Skeletal muscle tissue (tissue), 3 donors: ENCODE measurements at regions not wholly inside any gene's neighbourhood (a gene's known extent, or its start where the extent isn't known, plus 50 kb on each side); places are given as distances from the start of the nearest gene placed in this dataset.

Experiments
- H3K27ac ChIP-seq: one replicate; pipeline ENCODE4 v1.7.0; 2013; ENCODE audit warnings: mild to moderate bottlenecking, low read depth, low read length, inconsistent platforms
- H3K27me3 ChIP-seq, 3 donors: one replicate each; pipeline ENCODE4 v1.7.0; 2013; ENCODE audit warnings: low read length in 3 of 3; ENCODE audit not compliant: control insufficient read depth in 3 of 3, insufficient read depth in 3 of 3
- H3K36me3 ChIP-seq, 3 donors: one replicate each; pipeline ENCODE4 v1.7.0; 2013; ENCODE audit warnings: low read length in 3 of 3; ENCODE audit not compliant: control insufficient read depth in 3 of 3, insufficient read depth in 3 of 3
- H3K4me1 ChIP-seq, 3 donors: one replicate each; pipeline ENCODE4 v1.7.0; 2013; ENCODE audit warnings: low read length in 3 of 3, mild to moderate bottlenecking in 3 of 3; ENCODE audit not compliant: control insufficient read depth in 3 of 3, insufficient read depth in 3 of 3
- H3K4me3 ChIP-seq, 3 donors: one replicate each; pipeline ENCODE4 v1.7.0; 2013; ENCODE audit warnings: low read length in 3 of 3
- H3K9ac ChIP-seq, 3 donors: one replicate each; pipeline ENCODE4 v1.7.0; 2013; ENCODE audit warnings: low read length in 3 of 3, mild to moderate bottlenecking in 3 of 3, moderate library complexity in 2 of 3, low read depth in 1 of 3
- H3K9me3 ChIP-seq, 3 donors: one replicate each; pipeline ENCODE4 v1.7.0; 2013; ENCODE audit warnings: low read length in 3 of 3; ENCODE audit not compliant: control insufficient read depth in 3 of 3
- donor health status: Osteomylitis.

DNA sequence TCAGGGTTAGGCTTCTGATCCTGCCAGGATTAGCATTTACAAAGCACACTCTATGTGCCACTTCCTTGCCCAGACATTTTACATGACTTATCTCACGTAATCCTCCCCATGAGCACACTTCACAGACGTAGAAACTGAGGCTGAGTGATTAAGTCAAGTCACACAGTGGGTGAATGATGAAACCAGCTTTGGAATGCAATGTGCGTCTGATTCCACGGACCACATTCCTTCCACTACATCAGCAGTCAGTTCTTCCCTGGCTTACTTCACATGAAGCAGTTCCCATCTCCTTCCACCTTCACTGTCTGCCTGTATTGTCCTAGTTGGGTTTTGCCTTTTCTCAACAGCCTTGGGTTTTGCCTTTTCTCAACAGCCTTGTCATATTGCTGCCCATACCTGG lies 134.3 kb upstream of the PPARGC1A start:
- Histone ChIP-seq H3K9ac (no peak overlapping the region), H3K27ac (no peak overlapping the region), H3K9me3 (no peaks in the 10 kb centered on the region), H3K4me1 (peaks cover 0 to 3% (median 0%) of the 10 kb centered on the region in 3 donors), H3K36me3 (no peaks in the 10 kb centered on the region), H3K4me3 (no peak overlapping the region), H3K27me3 (peaks cover 0 to 5% (median 3%) of the 10 kb centered on the region in 3 donors)

DNA sequence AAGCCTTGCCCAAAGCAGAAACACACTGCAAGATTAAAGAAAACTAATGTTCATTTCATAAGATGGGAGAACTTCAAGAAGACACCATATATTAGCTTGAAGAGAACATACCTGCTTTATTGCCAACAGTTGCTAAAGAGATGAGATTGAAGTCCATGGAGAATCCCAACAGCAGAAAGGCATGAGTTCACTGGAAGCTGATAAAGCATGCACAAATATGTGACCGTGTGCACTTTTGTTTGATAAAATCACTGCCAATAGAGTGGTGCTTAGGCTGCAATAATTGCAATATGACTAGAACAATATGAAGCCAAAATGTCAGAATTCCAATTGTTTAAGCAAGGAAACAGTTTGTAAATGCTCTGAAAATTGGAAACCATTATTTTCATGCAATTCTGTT lies 125.9 kb upstream of the PPARGC1A start:
- no peaks in the 10 kb centered on the region for H3K9me3 ChIP-seq
- no peak overlapping the region for H3K9ac ChIP-seq
- no peak overlapping the region for H3K27ac ChIP-seq

DNA sequence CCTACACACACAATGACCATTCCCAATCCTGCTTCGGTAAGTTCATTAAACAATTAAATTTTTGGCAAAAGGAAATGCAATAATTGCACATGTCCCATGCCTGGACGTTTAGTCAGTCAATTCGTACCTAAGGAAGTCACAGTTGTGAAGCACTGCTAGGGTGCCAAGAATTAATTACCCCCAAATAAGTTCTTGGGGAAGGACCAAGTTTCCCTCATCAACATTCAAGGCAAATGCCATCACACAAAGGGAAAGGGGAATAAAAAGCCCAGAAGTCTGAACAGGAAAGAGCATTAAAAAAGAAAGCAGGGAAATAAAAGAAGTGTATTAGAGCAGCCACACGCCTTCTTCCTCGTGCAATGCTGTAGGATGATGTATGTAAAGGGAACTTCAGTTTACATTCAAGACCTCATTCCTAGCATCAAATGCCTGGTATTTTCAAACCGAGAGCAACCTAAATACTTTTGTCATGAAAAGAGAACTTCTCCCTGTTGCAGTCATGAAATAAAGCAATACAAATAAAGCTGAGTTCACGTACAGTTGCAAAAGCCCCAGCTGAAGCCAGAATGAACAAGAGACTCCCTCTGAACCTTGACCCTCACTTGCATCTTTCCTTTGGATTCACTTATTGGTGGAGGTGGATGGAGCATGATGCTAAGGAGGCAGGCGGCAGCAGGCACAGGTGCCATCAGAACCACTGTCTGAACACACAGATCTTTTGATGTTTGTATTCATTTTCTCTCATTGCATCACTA lies 124.0 kb upstream of the PPARGC1A start:
- H3K27me3 ChIP-seq, result no peaks in the 10 kb centered on the region
- H3K27ac ChIP-seq, result no peak overlapping the region
- H3K36me3 ChIP-seq, result no peaks in the 10 kb centered on the region
- no peaks in the 10 kb centered on the region for H3K9me3 ChIP-seq
- H3K4me1 ChIP-seq, result no peaks in the 10 kb centered on the region
- no peak overlapping the region for H3K9ac ChIP-seq
- no peak overlapping the region for H3K4me3 ChIP-seq

More for the DNA sequence above, 125.9 kb upstream of the PPARGC1A start:
- no peak overlapping the region for H3K4me3 ChIP-seq
- no peaks in the 10 kb centered on the region for H3K4me1 ChIP-seq
- no peaks in the 10 kb centered on the region for H3K36me3 ChIP-seq
- no peaks in the 10 kb centered on the region for H3K27me3 ChIP-seq

- Histone ChIP-seq H3K27me3 (no peaks in the 10 kb centered on the region), H3K9me3 (no peaks in the 10 kb centered on the region), H3K27ac (no peak overlapping the region), H3K4me3 (no peak overlapping the region), H3K36me3 (no peaks in the 10 kb centered on the region), H3K9ac (no peak overlapping the region), H3K4me1 (no peaks in the 10 kb centered on the region)
These were observed 121.1 kb upstream of the PPARGC1A start for GRCh38 chr4:24010994-24011393.

DNA sequence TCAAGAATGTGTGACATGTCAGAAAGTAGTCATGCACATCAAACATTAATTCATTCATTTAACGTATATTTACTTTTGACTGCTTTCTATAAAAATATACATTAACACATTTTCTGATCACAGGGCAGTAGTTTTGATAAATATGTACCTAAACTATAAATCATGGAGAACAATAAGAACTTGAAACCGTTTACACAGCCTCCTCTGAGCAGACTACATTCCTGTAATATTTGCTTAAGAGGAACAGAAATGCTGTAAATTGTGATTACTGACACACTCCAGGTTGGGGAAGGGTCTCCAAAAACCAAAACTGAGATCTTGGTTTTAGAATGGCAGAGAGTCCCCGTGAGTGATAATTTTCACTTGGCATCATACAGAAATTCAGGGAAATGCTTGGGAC lies 120.7 kb upstream of the PPARGC1A start:
- Histone ChIP-seq H3K27ac (no peak overlapping the region), H3K9me3 (no peaks in the 10 kb centered on the region), H3K4me1 (no peaks in the 10 kb centered on the region), H3K4me3 (no peak overlapping the region), H3K27me3 (no peaks in the 10 kb centered on the region), H3K36me3 (no peaks in the 10 kb centered on the region), H3K9ac (no peak overlapping the region)

DNA sequence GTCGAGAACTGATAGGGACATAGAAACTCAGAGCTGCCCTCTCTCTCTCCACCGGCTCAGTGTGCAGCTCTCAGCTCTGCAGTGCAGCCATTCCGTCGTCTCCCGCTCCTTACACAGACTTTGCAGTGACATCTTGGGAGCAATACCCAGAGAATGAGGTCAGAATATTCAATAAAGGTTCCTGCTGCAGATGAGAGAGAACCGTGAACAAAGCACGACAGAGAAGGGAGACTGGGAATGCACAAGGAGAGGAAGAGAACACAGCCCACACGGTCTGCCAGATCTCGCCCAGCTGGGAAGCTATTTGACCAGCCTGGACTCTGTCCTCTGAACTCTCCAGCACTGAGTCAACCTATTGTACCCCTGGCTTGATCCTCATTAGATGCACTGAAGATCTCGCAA lies 118.0 kb upstream of the PPARGC1A start:
- no peaks in the 10 kb centered on the region for H3K9me3 ChIP-seq
- no peaks in the 10 kb centered on the region for H3K27me3 ChIP-seq
- no peaks in the 10 kb centered on the region for H3K4me1 ChIP-seq
- H3K36me3 ChIP-seq, result no peaks in the 10 kb centered on the region
- no peak overlapping the region for H3K27ac ChIP-seq
- H3K9ac ChIP-seq, result no peak overlapping the region
- no peak overlapping the region for H3K4me3 ChIP-seq

DNA sequence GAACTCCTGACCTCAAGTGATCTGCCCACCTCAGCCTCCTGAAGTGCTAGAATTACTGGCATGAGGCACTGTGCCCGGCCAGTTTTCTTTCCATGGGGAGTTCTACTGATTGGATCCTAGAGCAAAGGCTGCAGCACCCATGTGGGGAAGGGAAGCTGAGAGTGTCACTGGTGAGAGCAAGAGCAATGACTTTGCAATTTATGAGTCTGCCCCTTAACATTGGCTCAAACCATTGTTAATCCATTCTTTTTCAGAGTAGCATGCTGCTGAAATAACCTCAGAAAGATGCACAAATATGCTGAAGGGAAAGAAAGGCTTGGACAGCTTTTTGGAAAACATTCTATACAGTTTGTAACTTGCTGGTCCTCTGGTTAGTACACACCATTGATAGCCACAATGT lies 116.4 kb upstream of the PPARGC1A start:
- no peaks in the 10 kb centered on the region for H3K4me1 ChIP-seq
- H3K27me3 ChIP-seq, result no peaks in the 10 kb centered on the region
- H3K9me3 ChIP-seq, result no peaks in the 10 kb centered on the region
- no peaks in the 10 kb centered on the region for H3K36me3 ChIP-seq
- no peak overlapping the region for H3K27ac ChIP-seq
- H3K4me3 ChIP-seq, result no peak overlapping the region
- H3K9ac ChIP-seq, result no peak overlapping the region

DNA sequence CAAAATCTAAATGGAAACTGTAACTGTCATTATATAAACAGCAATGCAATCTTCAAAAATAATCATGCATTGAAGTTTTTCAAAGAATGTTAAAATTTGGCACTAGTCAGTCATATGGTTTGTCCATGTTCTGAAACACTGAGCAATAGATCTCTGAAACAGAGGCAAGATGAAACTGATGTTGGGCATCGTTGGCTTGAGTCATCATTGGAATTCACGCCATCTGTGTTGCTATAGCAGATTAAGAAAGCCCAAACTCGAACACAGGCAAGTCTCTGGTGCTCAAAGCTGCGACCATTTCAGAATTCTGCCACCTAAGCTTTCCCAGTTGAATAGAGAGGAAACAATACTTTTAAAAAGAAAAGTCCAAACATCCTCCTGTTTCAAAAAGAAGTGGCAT lies 114.1 kb upstream of the PPARGC1A start:
- Histone ChIP-seq H3K4me3 (no peak overlapping the region), H3K4me1 (no peaks in the 10 kb centered on the region), H3K27ac (no peak overlapping the region), H3K36me3 (no peaks in the 10 kb centered on the region), H3K27me3 (no peaks in the 10 kb centered on the region), H3K9ac (no peak overlapping the region), H3K9me3 (no peaks in the 10 kb centered on the region)

- Histone ChIP-seq H3K9me3 (no peaks in the 10 kb centered on the region), H3K4me1 (no peaks in the 10 kb centered on the region), H3K36me3 (no peaks in the 10 kb centered on the region), H3K27me3 (no peaks in the 10 kb centered on the region), H3K9ac (no peak overlapping the region), H3K27ac (no peak overlapping the region), H3K4me3 (no peak overlapping the region)
These were observed 113.6 kb upstream of the PPARGC1A start for GRCh38 chr4:24003496-24003895.

- H3K4me1 ChIP-seq, result no peaks in the 10 kb centered on the region
- H3K36me3 ChIP-seq, result no peaks in the 10 kb centered on the region
- no peak overlapping the region for H3K27ac ChIP-seq
- H3K9me3 ChIP-seq, result no peaks in the 10 kb centered on the region
- no peak overlapping the region for H3K9ac ChIP-seq
- H3K4me3 ChIP-seq, result no peak overlapping the region
- no peaks in the 10 kb centered on the region for H3K27me3 ChIP-seq
These were observed 112.6 kb upstream of the PPARGC1A start for GRCh38 chr4:24002330-24002966.
